GM18519 (cell line): ENCODE measurements at regions not wholly inside any gene's neighbourhood (a gene's known extent, or its start where the extent isn't known, plus 50 kb on each side); places are given as distances from the start of the nearest gene placed in this dataset.

Experiments used
- ATAC-seq: cut with Tn5 transposase; IDR thresholded peaks from one replicate; pipeline ENCODE4 v1.9.1; 2021; ENCODE audit warnings: mild to moderate bottlenecking, moderate library complexity; ENCODE audit not compliant: unreplicated experiment, low FRiP score

DNA sequence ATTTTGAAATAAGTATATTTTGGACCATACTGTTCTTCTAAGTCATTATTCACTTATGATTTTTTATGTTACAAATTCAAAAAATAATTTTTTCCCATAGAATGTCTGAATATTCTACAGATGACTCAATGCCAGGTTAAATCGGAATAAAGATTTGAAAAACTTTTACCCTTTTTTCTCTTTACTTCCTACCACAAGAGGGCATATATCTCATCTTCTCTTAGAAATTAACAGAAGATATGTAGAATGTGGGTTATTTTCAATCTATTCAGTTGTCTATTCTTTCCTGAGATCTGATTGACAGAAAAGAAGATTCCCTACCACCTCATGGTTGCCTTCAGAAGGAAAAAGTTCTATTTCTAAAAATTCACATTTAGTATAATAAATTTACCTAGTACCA lies 53.0 kb upstream of the KITLG start:
- ATAC-seq: no peak

DNA sequence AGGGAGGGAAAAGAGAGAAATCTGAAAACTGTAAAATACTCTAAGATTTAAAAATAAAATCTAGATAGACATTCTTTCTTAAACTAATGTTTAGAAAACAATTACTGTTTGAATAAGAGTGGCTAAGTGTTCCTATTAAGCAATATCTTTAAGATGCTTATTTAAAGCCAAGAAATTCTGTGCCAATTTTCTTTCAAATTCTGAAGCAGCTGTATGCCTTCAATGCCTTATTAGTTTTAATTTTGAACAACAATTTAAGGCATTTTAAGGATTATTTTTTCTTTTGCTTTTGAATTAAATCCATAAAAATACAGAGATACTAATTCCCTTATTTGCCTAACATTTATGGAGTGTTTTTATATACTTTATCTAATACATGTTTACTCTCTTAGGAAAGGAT lies 50.3 kb upstream of the KITLG start:
- no peak for ATAC-seq
